Sigmoid colon (tissue), 4 donors: ENCODE measurements at regions not wholly inside any gene's neighbourhood (a gene's known extent, or its start where the extent isn't known, plus 50 kb on each side); places are given as distances from the start of the nearest gene placed in this dataset.

Experiments
- EP300 ChIP-seq, 4 donors: sonication (generic); formaldehyde crosslinking; IDR thresholded peaks; one replicate each; pipeline ENCODE4 v1.6.1; 2017; ENCODE audit warnings: antibody characterized with exemption in 4 of 4
- POLR2A ChIP-seq, 2 donors: fragments of 450-650 bp; IDR thresholded peaks; one replicate each; pipeline ENCODE4 v1.6.1; 2016; ENCODE audit warnings: antibody characterized with exemption in 2 of 2, mild to moderate bottlenecking in 2 of 2, moderate library complexity in 2 of 2
- POLR2AphosphoS5 ChIP-seq, 4 donors: sonication (generic); formaldehyde crosslinking; IDR thresholded peaks; one replicate each; pipeline ENCODE4 v1.6.1; 2017; ENCODE audit warnings: antibody characterized with exemption in 4 of 4
- TF ChIP-seq, protein P1 (sequence below), 4 experiments: fragments of 450-650 bp in 3 of 4; fragments of 200-600 bp in 1 of 4; IDR thresholded peaks; one replicate each; pipeline ENCODE4 v1.5.1; 2016 to 2019; ENCODE audit warnings: antibody characterized with exemption in 4 of 4, mild to moderate bottlenecking in 3 of 4, moderate library complexity in 2 of 4

DNA sequence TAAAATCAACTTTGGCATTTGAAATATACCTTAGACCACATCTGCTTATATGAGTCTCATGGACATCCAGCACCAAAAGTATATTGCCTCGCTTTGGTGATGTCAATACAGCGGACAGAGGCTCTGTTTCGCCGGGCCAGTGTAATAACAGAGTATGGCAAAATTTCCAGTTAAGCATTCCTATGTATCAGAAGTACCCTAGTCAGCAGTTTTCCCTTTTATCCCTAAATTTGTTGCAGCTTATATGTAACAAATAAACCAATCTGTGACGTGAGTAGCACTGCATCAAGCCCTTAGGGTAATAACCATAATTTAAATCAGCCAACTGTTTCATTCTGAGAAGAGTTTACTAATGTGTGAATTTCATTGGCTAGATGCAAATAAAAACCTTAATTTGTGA is 585.5 kb upstream of the ADGRB3 start:
- TF ChIP-seq POLR2AphosphoS5 (IDR thresholded peaks at IDR 0.05) (no peak), POLR2A (IDR thresholded peaks at IDR 0.05) (no peak), EP300 (IDR thresholded peaks at IDR 0.05) (no peak)
- TF ChIP-seq, protein P1, sequence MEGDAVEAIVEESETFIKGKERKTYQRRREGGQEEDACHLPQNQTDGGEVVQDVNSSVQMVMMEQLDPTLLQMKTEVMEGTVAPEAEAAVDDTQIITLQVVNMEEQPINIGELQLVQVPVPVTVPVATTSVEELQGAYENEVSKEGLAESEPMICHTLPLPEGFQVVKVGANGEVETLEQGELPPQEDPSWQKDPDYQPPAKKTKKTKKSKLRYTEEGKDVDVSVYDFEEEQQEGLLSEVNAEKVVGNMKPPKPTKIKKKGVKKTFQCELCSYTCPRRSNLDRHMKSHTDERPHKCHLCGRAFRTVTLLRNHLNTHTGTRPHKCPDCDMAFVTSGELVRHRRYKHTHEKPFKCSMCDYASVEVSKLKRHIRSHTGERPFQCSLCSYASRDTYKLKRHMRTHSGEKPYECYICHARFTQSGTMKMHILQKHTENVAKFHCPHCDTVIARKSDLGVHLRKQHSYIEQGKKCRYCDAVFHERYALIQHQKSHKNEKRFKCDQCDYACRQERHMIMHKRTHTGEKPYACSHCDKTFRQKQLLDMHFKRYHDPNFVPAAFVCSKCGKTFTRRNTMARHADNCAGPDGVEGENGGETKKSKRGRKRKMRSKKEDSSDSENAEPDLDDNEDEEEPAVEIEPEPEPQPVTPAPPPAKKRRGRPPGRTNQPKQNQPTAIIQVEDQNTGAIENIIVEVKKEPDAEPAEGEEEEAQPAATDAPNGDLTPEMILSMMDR (IDR thresholded peaks at IDR 0.05): no peak
